ENCODE measurements at regions not wholly inside any gene's neighbourhood (a gene's known extent, or its start where the extent isn't known, plus 50 kb on each side); places are given as distances from the start of the nearest gene placed in this dataset.

- intact Hi-C loops (cut with micrococcal nuclease), result no loop called here
- Histone ChIP-seq H4K20me1 (ENCODE audit: control insufficient read depth, insufficient read depth, low read length, poor library complexity, severe bottlenecking) (no peaks in the 10 kb centered on the region), H3K9ac (ENCODE audit: low read length) (no peak overlapping the region), H3K27me3 (replicated peaks in 1 of 4; ENCODE audit: control extremely low read depth in 1 of 4, control insufficient read depth in 3 of 4, insufficient read depth in 4 of 4, low read length in 3 of 4) (no peaks in the 10 kb centered on the region), H3K4me1 (ENCODE audit: control insufficient read depth in 2 of 2, insufficient read depth in 2 of 2, low read length in 2 of 2) (no peaks in the 10 kb centered on the region), H2AFZ (ENCODE audit: insufficient read depth, low read depth, low read length, poor library complexity, severe bottlenecking) (no peak overlapping the region), H3K27ac (ENCODE audit: low read length in 2 of 2) (no peak overlapping the region), H3K36me3 (replicated peaks in 1 of 2; ENCODE audit: control extremely low read depth in 1 of 2, control insufficient read depth in 1 of 2, extremely low read depth in 1 of 2, insufficient read depth in 2 of 2, low read length in 1 of 2) (no peaks in the 10 kb centered on the region), H3K4me3 (ENCODE audit: control extremely low read depth in 1 of 5, extremely low read depth in 1 of 5, insufficient read depth in 1 of 5, low read depth in 2 of 5, low read length in 4 of 5) (no peak overlapping the region), H3K9me3 (ENCODE audit: control extremely low read depth in 1 of 3, control insufficient read depth in 2 of 3, insufficient read depth in 1 of 3, low read length in 2 of 3) (no peaks in the 10 kb centered on the region), H3K4me2 (replicated peaks; ENCODE audit: low read depth, low read length, poor library complexity, severe bottlenecking) (no peak overlapping the region), H3K79me2 (ENCODE audit: control insufficient read depth, insufficient read depth, low read length) (no peaks in the 10 kb centered on the region)
- Mint-ChIP-seq H3K4me1 (no peaks in the 10 kb centered on the region), H3K4me3 (no peak overlapping the region), H3K27me3 (no peaks in the 10 kb centered on the region), H3K9me3 (ENCODE audit: insufficient read depth) (no peaks in the 10 kb centered on the region), H3K27ac (no peak overlapping the region)
- no peak for TF ChIP-seq EZH2 (IDR thresholded peaks at IDR 0.05; ENCODE audit: borderline replicate concordance, insufficient read depth, low read depth, low read length, poor library complexity, severe bottlenecking)
- TF ChIP-seq, protein P1, sequence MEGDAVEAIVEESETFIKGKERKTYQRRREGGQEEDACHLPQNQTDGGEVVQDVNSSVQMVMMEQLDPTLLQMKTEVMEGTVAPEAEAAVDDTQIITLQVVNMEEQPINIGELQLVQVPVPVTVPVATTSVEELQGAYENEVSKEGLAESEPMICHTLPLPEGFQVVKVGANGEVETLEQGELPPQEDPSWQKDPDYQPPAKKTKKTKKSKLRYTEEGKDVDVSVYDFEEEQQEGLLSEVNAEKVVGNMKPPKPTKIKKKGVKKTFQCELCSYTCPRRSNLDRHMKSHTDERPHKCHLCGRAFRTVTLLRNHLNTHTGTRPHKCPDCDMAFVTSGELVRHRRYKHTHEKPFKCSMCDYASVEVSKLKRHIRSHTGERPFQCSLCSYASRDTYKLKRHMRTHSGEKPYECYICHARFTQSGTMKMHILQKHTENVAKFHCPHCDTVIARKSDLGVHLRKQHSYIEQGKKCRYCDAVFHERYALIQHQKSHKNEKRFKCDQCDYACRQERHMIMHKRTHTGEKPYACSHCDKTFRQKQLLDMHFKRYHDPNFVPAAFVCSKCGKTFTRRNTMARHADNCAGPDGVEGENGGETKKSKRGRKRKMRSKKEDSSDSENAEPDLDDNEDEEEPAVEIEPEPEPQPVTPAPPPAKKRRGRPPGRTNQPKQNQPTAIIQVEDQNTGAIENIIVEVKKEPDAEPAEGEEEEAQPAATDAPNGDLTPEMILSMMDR (IDR thresholded peaks at IDR 0.05), result no peak
- DNase-seq (no peak), ATAC-seq (ENCODE audit: low read depth) (no peak)
- ChIA-PET CTCF (no interaction called here), POLR2A (no interaction called here)
- WGBS (ENCODE audit: insufficient coverage), result 100% methylated on average over 1 of the region's 2 CpGs
Observed at GRCh38 chr22:34526681-34527080, 539.3 kb upstream of the ISX start.

GRCh38 chr22:34534101-34534500 is 531.9 kb upstream of the ISX start:
- TF ChIP-seq EZH2 (IDR thresholded peaks at IDR 0.05; ENCODE audit: borderline replicate concordance, insufficient read depth, low read depth, low read length, poor library complexity, severe bottlenecking), result no peak
- TF ChIP-seq, protein P1 (IDR thresholded peaks at IDR 0.05), result no peak
- Histone ChIP-seq H3K4me2 (replicated peaks; ENCODE audit: low read depth, low read length, poor library complexity, severe bottlenecking) (no peak overlapping the region), H3K36me3 (replicated peaks in 1 of 2; ENCODE audit: control extremely low read depth in 1 of 2, control insufficient read depth in 1 of 2, extremely low read depth in 1 of 2, insufficient read depth in 2 of 2, low read length in 1 of 2) (no peaks in the 10 kb centered on the region), H3K27me3 (replicated peaks in 1 of 4; ENCODE audit: control extremely low read depth in 1 of 4, control insufficient read depth in 3 of 4, insufficient read depth in 4 of 4, low read length in 3 of 4) (no peaks in the 10 kb centered on the region), H3K9ac (ENCODE audit: low read length) (no peak overlapping the region), H3K4me3 (ENCODE audit: control extremely low read depth in 1 of 5, extremely low read depth in 1 of 5, insufficient read depth in 1 of 5, low read depth in 2 of 5, low read length in 4 of 5) (no peak overlapping the region), H3K9me3 (ENCODE audit: control extremely low read depth in 1 of 3, control insufficient read depth in 2 of 3, insufficient read depth in 1 of 3, low read length in 2 of 3) (peaks cover 0 to 3% (median 0%) of the 10 kb centered on the region in 3 donors), H3K79me2 (ENCODE audit: control insufficient read depth, insufficient read depth, low read length) (no peaks in the 10 kb centered on the region), H2AFZ (ENCODE audit: insufficient read depth, low read depth, low read length, poor library complexity, severe bottlenecking) (no peak overlapping the region), H4K20me1 (ENCODE audit: control insufficient read depth, insufficient read depth, low read length, poor library complexity, severe bottlenecking) (no peaks in the 10 kb centered on the region), H3K27ac (ENCODE audit: low read length in 2 of 2) (no peak overlapping the region), H3K4me1 (ENCODE audit: control insufficient read depth in 2 of 2, insufficient read depth in 2 of 2, low read length in 2 of 2) (no peaks in the 10 kb centered on the region)
- Mint-ChIP-seq H3K4me3 (no peak overlapping the region), H3K27ac (no peak overlapping the region), H3K27me3 (no peaks in the 10 kb centered on the region), H3K9me3 (ENCODE audit: insufficient read depth) (no peaks in the 10 kb centered on the region), H3K4me1 (no peaks in the 10 kb centered on the region)
- DNase-seq (no peak), ATAC-seq (ENCODE audit: low read depth) (no peak)
- WGBS (ENCODE audit: insufficient coverage), result 71% methylated on average over 1 of the region's 4 CpGs
- ChIA-PET CTCF (no interaction called here), POLR2A (no interaction called here)
- intact Hi-C loops (cut with micrococcal nuclease), result no loop called here

All from B cell (primary cell).